T-cell (primary cell): ENCODE measurements at regions not wholly inside any gene's neighbourhood (a gene's known extent, or its start where the extent isn't known, plus 50 kb on each side); places are given as distances from the start of the nearest gene placed in this dataset.

ENCODE experiments used
- ATAC-seq, 4 experiments: fragments of 200-7000 bp in 3 of 4; fragments of 150-1000 bp in 1 of 4; cut with Tn5 transposase; replicated peaks in 1 of 4; 1 replicate in 3 of 4; 2 replicates in 1 of 4; pipeline ENCODE4 v1.10.0; 2021; ENCODE audit warnings: moderate library complexity in 3 of 4, mild to moderate bottlenecking in 2 of 4, moderate number of reproducible peaks in 1 of 4
- CTCF ChIA-PET, 2 donors: fragments of 300-600 bp; sonication (Branson Sonifier 250); formaldehyde crosslinking; loops; one replicate each; lab custom pipeline; 2022; ENCODE audit warnings: antibody characterized with exemption in 2 of 2; lab: Charles Lee
- POLR2A ChIA-PET, 2 donors: fragments of 300-600 bp; sonication (Branson Sonifier 250); formaldehyde crosslinking; loops; one replicate each; lab custom pipeline; 2022; ENCODE audit warnings: antibody characterized with exemption in 2 of 2; lab: Charles Lee
- DNase-seq, 35 experiments: peaks; one replicate each; pipeline versions ENCODE4 v3.0.0 to v3.0.0-alpha.2; 2013 to 2023
- H3K27ac ChIP-seq: one replicate; pipeline ENCODE4 v1.5.1; 2013; ENCODE audit warnings: low read length
- H3K27me3 ChIP-seq, 2 experiments: replicated peaks in 1 of 2; 1 replicate in 1 of 2; 2 replicates in 1 of 2; pipeline versions ENCODE4 v1.6.1 to v1.7.0; 2013; ENCODE audit warnings: low read length in 1 of 2, mixed read lengths in 1 of 2; ENCODE audit not compliant: control insufficient read depth in 2 of 2, insufficient read depth in 2 of 2; ENCODE audit errors: extremely low read depth in 1 of 2
- H3K36me3 ChIP-seq, 2 donors: 1 replicate in 1 of 2; 2 replicates in 1 of 2; pipeline versions ENCODE4 v1.6.1 to v1.7.0; 2013; ENCODE audit warnings: low read length in 1 of 2; ENCODE audit not compliant: control insufficient read depth in 2 of 2, insufficient read depth in 1 of 2; ENCODE audit errors: extremely low read depth in 1 of 2
- H3K4me1 ChIP-seq, 2 experiments: 1 replicate in 1 of 2; 2 replicates in 1 of 2; pipeline versions ENCODE4 v1.6.1 to v1.7.0; 2013; ENCODE audit warnings: low read length in 2 of 2, mixed read lengths in 1 of 2; ENCODE audit not compliant: insufficient read depth in 2 of 2, control insufficient read depth in 1 of 2; ENCODE audit errors: extremely low read depth in 1 of 2
- H3K4me3 ChIP-seq, 2 donors: 1 replicate in 1 of 2; 2 replicates in 1 of 2; pipeline versions ENCODE4 v1.5.1 to v1.7.0; 2013; ENCODE audit warnings: mild to moderate bottlenecking in 2 of 2, low read length in 1 of 2, moderate library complexity in 1 of 2; ENCODE audit not compliant: control insufficient read depth in 1 of 2; ENCODE audit errors: extremely low read depth in 1 of 2
- H3K9me3 ChIP-seq: 2 replicates; pipeline ENCODE4 v1.7.0; 2013
- H3K27ac Mint-ChIP-seq, 2 donors: one replicate each; pipeline ENCODE4 v1.8.0; 2020 to 2021; ENCODE audit warnings: mild to moderate bottlenecking in 2 of 2, mixed read lengths in 2 of 2
- H3K27me3 Mint-ChIP-seq, 2 donors: one replicate each; pipeline ENCODE4 v1.8.0; 2021 to 2022; ENCODE audit warnings: mixed read lengths in 2 of 2
- H3K36me3 Mint-ChIP-seq: one replicate; pipeline ENCODE4 v1.8.0; 2021; ENCODE audit warnings: mixed read lengths
- H3K4me1 Mint-ChIP-seq, 3 donors: one replicate each; pipeline ENCODE4 v1.8.0; 2020 to 2022; ENCODE audit warnings: mixed read lengths in 3 of 3, mild to moderate bottlenecking in 1 of 3
- H3K4me3 Mint-ChIP-seq, 3 donors: one replicate each; pipeline ENCODE4 v1.8.0; 2020 to 2022; ENCODE audit warnings: mild to moderate bottlenecking in 3 of 3, mixed read lengths in 3 of 3, moderate library complexity in 3 of 3
- H3K9me3 Mint-ChIP-seq, 3 donors: one replicate each; pipeline ENCODE4 v1.8.0; 2020 to 2022; ENCODE audit warnings: mixed read lengths in 3 of 3
- WGBS: methylation state at CpG from one replicate; pipeline ENCODE4 v1.1.5; 2013; ENCODE audit warnings: missing lambda C conversion rate; ENCODE audit not compliant: insufficient coverage; 5-methylcytosine and 5-hydroxymethylcytosine counted together

- H3K4me3 Mint-ChIP-seq = no peak overlapping the region
- H3K36me3 Mint-ChIP-seq = no peaks in the 10 kb centered on the region
- Histone ChIP-seq H3K4me1 (no peaks in the 10 kb centered on the region), H3K36me3 (no peaks in the 10 kb centered on the region), H3K9me3 (no peaks in the 10 kb centered on the region), H3K27ac (no peak overlapping the region), H3K27me3 (no peaks in the 10 kb centered on the region), H3K4me3 (no peak overlapping the region)
- H3K9me3 Mint-ChIP-seq = peaks cover 3 to 29% (median 15%) of the 10 kb centered on the region in 3 donors
- no peak overlapping the region for H3K27ac Mint-ChIP-seq
- POLR2A ChIA-PET = no interaction called here
- no peaks in the 10 kb centered on the region for H3K27me3 Mint-ChIP-seq
- WGBS = no CpG with 5 or more reads among the region's 4 CpGs
- ATAC-seq (no peak), DNase-seq (no peak)
- CTCF ChIA-PET = no interaction called here
- no peaks in the 10 kb centered on the region for H3K4me1 Mint-ChIP-seq
Measured at GRCh38 chr5:27479859-27480258, 441.5 kb upstream of the CDH9 start.

GRCh38 chr5:27477550-27477949, 439.2 kb upstream of the CDH9 start:
- peaks cover 3 to 34% (median 18%) of the 10 kb centered on the region in 3 donors for H3K9me3 Mint-ChIP-seq
- H3K4me1 ChIP-seq = no peaks in the 10 kb centered on the region
- no peaks in the 10 kb centered on the region for H3K36me3 ChIP-seq
- POLR2A ChIA-PET = no interaction called here
- no peak overlapping the region for H3K27ac Mint-ChIP-seq
- no peaks in the 10 kb centered on the region for H3K27me3 ChIP-seq
- no peak overlapping the region for H3K4me3 ChIP-seq
- 86% methylated on average over 1 of the region's 4 CpGs for WGBS
- H3K4me3 Mint-ChIP-seq = no peak overlapping the region
- H3K36me3 Mint-ChIP-seq = no peaks in the 10 kb centered on the region
- no peaks in the 10 kb centered on the region for H3K4me1 Mint-ChIP-seq
- no peaks in the 10 kb centered on the region for H3K9me3 ChIP-seq
- H3K27ac ChIP-seq = no peak overlapping the region
- no peak for ATAC-seq
- no peaks in the 10 kb centered on the region for H3K27me3 Mint-ChIP-seq
- CTCF ChIA-PET = no interaction called here
- no peak for DNase-seq

GRCh38 chr5:27476356-27476988, 438.1 kb upstream of the CDH9 start:
- POLR2A ChIA-PET = no interaction called here
- no peaks in the 10 kb centered on the region for H3K36me3 Mint-ChIP-seq
- H3K9me3 Mint-ChIP-seq = peaks cover 3 to 28% (median 15%) of the 10 kb centered on the region in 3 donors
- ATAC-seq (no peak), DNase-seq (no peak)
- 35% methylated on average over 2 of the region's 2 CpGs for whole genome bisulfite sequencing
- H3K36me3 ChIP-seq = no peaks in the 10 kb centered on the region
- no peak overlapping the region for H3K27ac ChIP-seq
- no peaks in the 10 kb centered on the region for H3K4me1 Mint-ChIP-seq
- no peak overlapping the region for H3K4me3 Mint-ChIP-seq
- H3K27me3 ChIP-seq = no peaks in the 10 kb centered on the region
- no peaks in the 10 kb centered on the region for H3K4me1 ChIP-seq
- CTCF ChIA-PET = no interaction called here
- H3K27me3 Mint-ChIP-seq = no peaks in the 10 kb centered on the region
- H3K4me3 ChIP-seq = no peak overlapping the region
- no peaks in the 10 kb centered on the region for H3K9me3 ChIP-seq
- no peak overlapping the region for H3K27ac Mint-ChIP-seq

- no peaks in the 10 kb centered on the region for H3K4me1 ChIP-seq
- H3K27ac Mint-ChIP-seq = no peak overlapping the region
Measured at GRCh38 chr5:27475063-27475462, 436.7 kb upstream of the CDH9 start.

GRCh38 chr5:27474395-27474794, 436.0 kb upstream of the CDH9 start:
- H3K27ac ChIP-seq = no peak overlapping the region
- H3K9me3 ChIP-seq = no peaks in the 10 kb centered on the region
- no peaks in the 10 kb centered on the region for H3K27me3 ChIP-seq
- no peak overlapping the region for H3K4me3 ChIP-seq
- DNase-seq (no peak), ATAC-seq (no peak)
- H3K36me3 Mint-ChIP-seq = no peaks in the 10 kb centered on the region
- no peak overlapping the region for H3K4me3 Mint-ChIP-seq
- peaks cover 0 to 24% (median 15%) of the 10 kb centered on the region in 3 donors for H3K9me3 Mint-ChIP-seq
- H3K4me1 ChIP-seq = no peaks in the 10 kb centered on the region
- POLR2A ChIA-PET = no interaction called here
- H3K4me1 Mint-ChIP-seq = no peaks in the 10 kb centered on the region
- no peak overlapping the region for H3K27ac Mint-ChIP-seq
- CTCF ChIA-PET = no interaction called here
- H3K36me3 ChIP-seq = no peaks in the 10 kb centered on the region
- H3K27me3 Mint-ChIP-seq = no peaks in the 10 kb centered on the region

More at GRCh38 chr5:27475063-27475462, 436.7 kb upstream of the CDH9 start:
- Histone ChIP-seq H3K27ac (no peak overlapping the region), H3K4me3 (no peak overlapping the region), H3K9me3 (no peaks in the 10 kb centered on the region), H3K27me3 (no peaks in the 10 kb centered on the region), H3K36me3 (no peaks in the 10 kb centered on the region)
- no peaks in the 10 kb centered on the region for H3K27me3 Mint-ChIP-seq
- WGBS = no CpG with 5 or more reads among the region's 1 CpG
- peaks cover 0 to 25% (median 15%) of the 10 kb centered on the region in 3 donors for H3K9me3 Mint-ChIP-seq
- POLR2A ChIA-PET = no interaction called here
- no peaks in the 10 kb centered on the region for H3K36me3 Mint-ChIP-seq
- no peak for ATAC-seq
- H3K4me1 Mint-ChIP-seq = no peaks in the 10 kb centered on the region
- DNase-seq = no peak
- CTCF ChIA-PET = no interaction called here
- no peak overlapping the region for H3K4me3 Mint-ChIP-seq

- Histone ChIP-seq H3K27me3 (no peaks in the 10 kb centered on the region), H3K4me1 (no peaks in the 10 kb centered on the region), H3K36me3 (no peaks in the 10 kb centered on the region), H3K27ac (no peak overlapping the region), H3K4me3 (no peak overlapping the region), H3K9me3 (no peaks in the 10 kb centered on the region)
- H3K27ac Mint-ChIP-seq = no peak overlapping the region
- no peaks in the 10 kb centered on the region for H3K27me3 Mint-ChIP-seq
- CTCF ChIA-PET = no interaction called here
- POLR2A ChIA-PET = no interaction called here
- no peaks in the 10 kb centered on the region for H3K36me3 Mint-ChIP-seq
- H3K4me3 Mint-ChIP-seq = no peak overlapping the region
- no CpG with 5 or more reads among the region's 2 CpGs for WGBS
- DNase-seq (no peak), ATAC-seq (no peak)
- no peaks in the 10 kb centered on the region for H3K4me1 Mint-ChIP-seq
- H3K9me3 Mint-ChIP-seq = peaks cover 0 to 20% (median 17%) of the 10 kb centered on the region in 3 donors
Measured at GRCh38 chr5:27474047-27474309, 435.6 kb upstream of the CDH9 start.
